HG03442 (cell line): ENCODE measurements at regions not wholly inside any gene's neighbourhood (a gene's known extent, or its start where the extent isn't known, plus 50 kb on each side); places are given as distances from the start of the nearest gene placed in this dataset.
"Not testable (repeated sequence)": the region's sequence is repeated elsewhere in the genome, so short reads cannot be mapped to it uniquely, and the experiment has no call there.

Experiments used
- ATAC-seq: cut with Tn5 transposase; IDR thresholded peaks from one replicate; pipeline ENCODE4 v1.9.1; 2021; ENCODE audit warnings: mild to moderate bottlenecking, moderate library complexity; ENCODE audit not compliant: unreplicated experiment

DNA sequence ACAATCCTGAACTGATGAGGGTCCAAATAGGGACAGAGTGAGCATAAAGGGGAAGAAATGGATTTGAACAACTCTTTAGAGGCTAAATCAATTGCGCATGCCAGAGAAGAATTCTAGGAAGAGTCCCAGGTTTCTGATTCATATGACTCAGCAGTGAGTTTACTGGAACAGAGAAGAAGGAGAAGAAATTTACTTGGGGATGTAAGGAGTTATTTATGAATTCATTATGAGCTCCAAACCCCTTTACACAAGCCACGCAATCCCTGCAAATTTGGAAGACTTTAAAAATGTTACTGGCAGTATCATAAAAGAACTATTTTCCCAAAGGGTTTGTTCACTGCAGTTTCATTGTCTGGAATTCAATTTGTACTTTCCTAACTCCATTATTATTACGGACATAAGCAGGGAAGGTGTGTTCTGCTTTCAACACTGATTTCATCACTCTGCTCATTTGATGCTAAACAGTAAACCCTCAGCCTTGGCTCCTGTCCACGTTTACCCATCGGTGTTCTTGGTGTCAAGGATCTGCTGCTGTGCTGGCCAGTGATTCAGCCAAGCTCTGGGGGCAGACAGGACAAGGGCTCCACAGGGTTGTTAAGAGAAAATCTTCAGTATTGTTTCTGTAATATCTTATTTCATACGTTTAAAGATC, 273.7 kb downstream of the HNRNPD start:
- ATAC-seq: no peak

DNA sequence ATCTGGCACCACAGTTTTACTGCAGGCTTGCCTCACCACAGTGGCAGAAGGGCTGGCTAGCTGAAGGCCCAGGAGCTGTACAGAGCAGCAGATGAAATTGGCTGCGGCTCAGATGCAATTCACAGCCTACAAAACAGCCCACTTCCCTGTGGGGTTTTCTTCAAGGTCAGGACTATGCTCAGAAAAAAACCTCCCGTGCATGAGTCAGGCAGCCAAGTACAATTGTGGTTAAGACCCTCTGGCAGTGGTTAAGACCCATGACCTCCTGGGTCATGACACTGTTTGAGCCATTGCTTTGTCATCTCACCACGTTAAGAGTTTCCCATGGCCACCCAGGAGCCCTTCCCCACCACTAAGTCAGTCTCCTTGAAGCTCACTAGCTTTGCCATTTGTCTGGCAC, 276.3 kb downstream of the HNRNPD start:
- no peak for ATAC-seq

DNA sequence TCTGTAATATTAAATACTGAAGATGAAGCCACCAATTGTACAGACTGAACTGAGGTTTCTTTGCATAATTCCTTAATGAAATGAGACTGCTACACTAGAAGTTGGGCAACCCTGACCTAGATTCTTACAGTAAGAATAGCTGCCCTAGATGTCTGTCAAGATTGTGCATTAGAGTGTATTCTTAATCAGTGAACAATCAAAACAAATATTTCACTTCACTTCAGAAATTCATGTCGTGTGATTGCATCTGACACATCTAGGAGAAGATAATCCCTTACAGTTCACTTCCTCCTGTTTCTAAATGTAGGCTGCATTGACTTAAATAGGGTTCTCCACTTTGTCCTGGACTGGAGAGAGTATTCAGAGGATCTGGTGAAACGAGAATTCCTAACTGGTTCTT, 283.1 kb downstream of the HNRNPD start:
- no peak for ATAC-seq

DNA sequence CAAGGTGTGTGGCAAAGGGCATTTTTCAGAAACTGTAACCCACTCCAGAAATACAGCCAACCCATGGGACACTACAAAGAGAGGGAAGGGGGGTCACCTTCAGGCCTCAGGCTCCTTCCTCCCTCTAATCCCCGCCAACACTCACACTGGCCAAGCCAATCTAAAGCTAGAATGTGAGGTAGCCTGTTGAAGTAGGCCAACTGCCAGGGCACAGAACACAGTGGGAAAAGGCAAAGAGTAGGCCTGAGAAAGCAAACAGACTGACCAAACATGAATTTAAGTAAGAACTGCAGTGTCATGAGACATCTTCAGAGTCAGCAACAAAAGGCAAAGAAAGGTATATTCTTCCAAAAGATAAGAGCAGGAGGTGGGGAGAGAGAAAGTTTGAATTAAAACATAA, 289.0 kb downstream of the HNRNPD start:
- ATAC-seq: no peak

GRCh38 chr4:82077471-82077995, 296.3 kb downstream of the HNRNPD start:
- ATAC-seq: not testable (repeated sequence)

- ATAC-seq: no peak
Measured at GRCh38 chr4:82076809-82077208, 297.0 kb downstream of the HNRNPD start.

- ATAC-seq: no peak
Measured at GRCh38 chr4:82076359-82076758, 297.4 kb downstream of the HNRNPD start.

GRCh38 chr4:82071951-82072350, 301.8 kb downstream of the HNRNPD start:
- ATAC-seq: no peak

- ATAC-seq: no peak
Measured at GRCh38 chr4:82069883-82070638, 303.7 kb downstream of the HNRNPD start.

DNA sequence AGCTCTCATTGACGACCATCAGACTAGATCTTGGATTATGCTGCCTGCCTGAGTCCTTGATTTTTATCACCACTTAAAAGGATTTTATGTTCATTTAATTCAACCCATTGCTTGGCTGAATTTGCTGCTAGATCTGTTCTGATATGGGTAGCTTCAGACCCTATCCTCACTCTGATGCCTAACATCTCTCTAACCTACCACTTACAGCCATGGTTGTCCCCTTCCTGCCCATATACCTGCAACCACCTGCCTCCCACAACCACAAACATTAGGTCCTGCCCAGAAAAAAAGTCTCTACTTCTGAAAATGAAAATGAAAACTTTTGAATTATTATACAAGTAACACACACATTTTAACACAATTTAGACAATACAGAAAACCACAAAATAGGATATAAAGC, 310.8 kb downstream of the HNRNPD start:
- ATAC-seq: no peak

GRCh38 chr4:82057990-82058544, 315.7 kb downstream of the HNRNPD start:
- ATAC-seq: no peak

GRCh38 chr4:82055156-82055555, 318.6 kb downstream of the HNRNPD start:
- ATAC-seq: no peak

GRCh38 chr4:82053396-82053795, 320.4 kb downstream of the HNRNPD start:
- ATAC-seq: no peak

- ATAC-seq: no peak
Measured at GRCh38 chr4:82050796-82051195, 323.0 kb downstream of the HNRNPD start.

GRCh38 chr4:82049294-82049693, 324.5 kb downstream of the HNRNPD start:
- no peak for ATAC-seq

GRCh38 chr4:82047731-82048130, 326.1 kb downstream of the HNRNPD start:
- ATAC-seq: no peak

DNA sequence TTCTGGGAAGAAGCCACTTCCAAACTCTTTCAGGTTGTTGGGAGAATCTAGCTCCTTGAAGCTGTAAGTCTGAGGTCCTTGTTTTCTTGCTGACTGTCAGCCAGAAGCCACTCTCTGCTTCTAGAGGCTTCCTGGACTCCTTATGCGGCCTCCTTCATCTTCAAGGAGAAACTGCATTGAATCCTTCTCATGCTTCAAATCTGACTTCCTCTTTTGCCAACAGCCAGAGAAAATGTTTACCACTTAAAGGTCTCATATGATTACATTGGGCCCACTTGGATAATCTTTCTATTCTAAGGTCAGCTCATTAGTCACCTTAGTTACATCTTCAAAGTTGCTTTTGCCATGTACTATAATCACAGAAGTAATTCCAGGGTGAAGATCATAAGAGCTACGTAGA, 327.0 kb downstream of the HNRNPD start:
- ATAC-seq: no peak

- no peak for ATAC-seq
Measured at GRCh38 chr4:82045267-82045666, 328.5 kb downstream of the HNRNPD start.

DNA sequence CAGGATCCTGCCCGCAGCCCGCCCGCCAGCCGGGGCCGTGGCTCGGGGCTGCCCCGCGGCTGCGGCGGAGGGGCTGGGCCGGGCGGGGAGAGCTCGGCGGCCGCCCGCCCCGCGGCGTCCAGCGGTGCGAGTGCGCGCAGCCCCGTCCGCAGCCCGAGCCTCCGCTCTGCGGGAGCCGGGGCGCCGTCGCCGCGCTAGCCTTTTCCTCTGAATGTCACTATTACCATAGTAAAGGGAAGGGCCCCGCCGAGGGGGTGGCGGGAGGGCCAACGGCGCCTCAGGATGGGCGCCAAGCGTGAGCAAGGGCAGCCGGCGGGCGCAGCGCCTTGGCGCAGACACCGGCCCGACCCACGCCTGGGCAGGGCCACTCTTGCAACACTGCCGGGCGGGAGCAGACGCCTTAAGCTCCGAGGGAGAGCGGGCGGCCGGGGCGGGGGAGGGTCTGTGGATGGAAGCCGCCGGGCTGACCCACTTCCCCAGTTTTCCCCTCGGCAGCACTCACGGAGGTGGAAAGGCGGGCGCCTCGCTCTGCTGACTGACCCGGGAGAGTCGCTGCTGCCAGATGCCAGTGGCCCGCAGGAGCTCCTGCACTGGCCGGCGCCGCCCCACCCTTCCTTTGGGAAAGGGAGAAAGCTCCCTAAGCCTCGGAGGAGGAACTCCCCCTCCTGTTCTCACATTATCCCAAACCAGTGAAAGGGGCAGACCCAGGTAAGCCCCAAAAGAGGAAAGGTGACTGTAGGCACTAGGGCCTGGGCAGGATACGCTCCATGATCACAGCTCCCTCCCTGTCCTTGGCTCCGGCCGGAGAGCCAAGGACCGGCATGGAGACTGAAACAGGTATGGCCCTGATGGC, 329.4 kb downstream of the HNRNPD start:
- no peak for ATAC-seq

DNA sequence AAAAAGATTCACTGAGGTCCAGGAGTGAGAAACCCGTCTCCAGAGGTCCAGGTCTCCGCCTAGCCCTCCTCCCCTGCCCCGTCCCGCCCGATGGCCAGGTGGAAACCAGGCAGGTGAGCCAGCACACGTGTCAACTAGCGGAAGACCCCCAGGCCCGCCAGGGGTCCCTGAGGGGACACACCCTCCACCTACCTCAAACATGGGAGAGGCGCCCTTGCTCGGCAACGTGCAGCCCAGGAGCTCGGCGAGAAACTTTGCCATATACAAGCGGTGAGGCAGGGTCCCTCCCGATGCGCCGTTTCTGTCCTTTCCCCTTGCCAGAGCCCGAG, 330.0 kb downstream of the HNRNPD start:
- ATAC-seq: no peak

DNA sequence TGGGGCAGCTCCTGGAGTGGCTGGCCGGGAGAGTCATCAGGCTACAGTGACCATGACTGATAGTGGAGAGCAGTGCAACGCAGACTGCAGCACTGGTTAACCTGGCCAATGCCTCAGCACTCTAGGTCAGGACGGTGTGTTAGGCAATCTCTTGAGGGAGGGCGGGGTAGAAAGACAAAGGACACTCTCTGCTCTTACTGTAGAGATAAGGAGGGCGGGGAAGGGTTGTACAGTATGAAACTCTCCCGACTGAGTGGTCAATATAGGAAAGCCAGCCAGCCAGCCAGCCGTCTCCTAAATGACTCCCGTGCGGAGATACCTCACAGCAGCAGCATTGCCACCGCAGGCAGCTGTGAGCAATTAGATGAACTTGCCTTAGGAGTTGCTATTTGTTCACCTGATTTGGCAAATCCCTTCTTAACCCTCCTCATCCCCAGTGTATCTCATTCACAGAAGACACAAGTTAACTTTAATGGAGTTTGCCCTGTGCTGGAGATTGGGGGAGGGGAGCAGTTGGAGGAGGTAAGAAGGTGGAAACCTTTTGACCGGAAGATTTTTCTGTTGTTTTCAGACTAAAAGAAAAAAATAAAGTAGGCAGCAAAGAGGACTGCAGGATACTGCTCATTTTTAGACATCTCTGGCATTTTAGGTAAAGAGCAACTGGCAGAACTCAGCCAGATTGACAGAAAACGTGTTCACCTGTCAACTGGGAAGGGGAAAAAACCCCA, 330.5 kb downstream of the HNRNPD start:
- no peak for ATAC-seq
